H1 (cell line): ENCODE measurements at regions not wholly inside any gene's neighbourhood (a gene's known extent, or its start where the extent isn't known, plus 50 kb on each side); places are given as distances from the start of the nearest gene placed in this dataset.

Experiments
- CTCF ChIP-seq, 3 experiments: IDR thresholded peaks; 1 replicate in 2 of 3; 2 replicates in 1 of 3; pipeline versions ENCODE4 v1.5.1 to v1.6.1; 2011; ENCODE audit warnings: low read length in 3 of 3, mild to moderate bottlenecking in 3 of 3, inconsistent platforms in 2 of 3, low read depth in 1 of 3, moderate library complexity in 1 of 3; ENCODE audit not compliant: insufficient read depth in 1 of 3; ENCODE audit errors: control extremely low read depth in 1 of 3
- EP300 ChIP-seq, 2 experiments: IDR thresholded peaks; 1 replicate in 1 of 2; 2 replicates in 1 of 2; pipeline ENCODE4 v1.6.1; 2011 to 2012; ENCODE audit warnings: low read depth in 2 of 2, low read length in 2 of 2, mild to moderate bottlenecking in 2 of 2, borderline replicate concordance in 1 of 2, inconsistent platforms in 1 of 2, moderate library complexity in 1 of 2
- NRF1 ChIP-seq: IDR thresholded peaks from 2 replicates; pipeline ENCODE4 v1.6.1; 2011; ENCODE audit warnings: mild to moderate bottlenecking, low read depth, low read length, improper control_type of control experiment
- POLR2A ChIP-seq, 2 experiments: IDR thresholded peaks; 1 replicate in 1 of 2; 2 replicates in 1 of 2; pipeline ENCODE4 v1.6.1; 2011; ENCODE audit warnings: low read depth in 2 of 2, low read length in 2 of 2, mild to moderate bottlenecking in 2 of 2; ENCODE audit errors: control extremely low read depth in 1 of 2
- RAD21 ChIP-seq, 2 experiments: IDR thresholded peaks in 1 of 2; conservative IDR thresholded peaks in 1 of 2; 2 replicates each; pipeline ENCODE4 v1.6.1; 2011; ENCODE audit warnings: low read depth in 2 of 2, low read length in 2 of 2, improper control_type of control experiment in 1 of 2, inconsistent platforms in 1 of 2, mild to moderate bottlenecking in 1 of 2, moderate library complexity in 1 of 2

- TF ChIP-seq POLR2A (IDR thresholded peaks at IDR 0.05; ENCODE audit: control extremely low read depth in 1 of 2, low read depth in 2 of 2, low read length in 2 of 2) (no peak), CTCF (IDR thresholded peaks at IDR 0.05; ENCODE audit: control extremely low read depth in 1 of 3, insufficient read depth in 1 of 3, low read depth in 1 of 3, low read length in 3 of 3) (no peak), NRF1 (no peak), RAD21 (IDR thresholded peaks at IDR 0.05 in 1 of 2, conservative IDR thresholded peaks at IDR 0.05 in 1 of 2; ENCODE audit: low read depth in 2 of 2, low read length in 2 of 2) (no peak), EP300 (IDR thresholded peaks at IDR 0.05; ENCODE audit: borderline replicate concordance in 1 of 2, low read depth in 2 of 2, low read length in 2 of 2) (no peak)
These were observed 724.0 kb downstream of the LTN1 start for GRCh38 chr21:28268685-28269084.
